Hepatocyte (in vitro differentiated cells): ENCODE measurements at regions not wholly inside any gene's neighbourhood (a gene's known extent, or its start where the extent isn't known, plus 50 kb on each side); places are given as distances from the start of the nearest gene placed in this dataset.

Experiments used
- DNase-seq: peaks from one replicate; pipeline ENCODE4 v3.0.0-alpha.2; 2016; ENCODE audit warnings: low spot score
- H2AFZ ChIP-seq: fragments of 200-600 bp; sonication (generic); 2 replicates; pipeline ENCODE4 v1.6.0; 2016; ENCODE audit warnings: antibody characterized with exemption, mild to moderate bottlenecking
- H3K27ac ChIP-seq: fragments of 200-600 bp; sonication (generic); 2 replicates; pipeline ENCODE4 v1.5.1; 2016; ENCODE audit warnings: mild to moderate bottlenecking
- H3K27me3 ChIP-seq: fragments of 200-600 bp; sonication (generic); 2 replicates; pipeline ENCODE4 v1.6.1; 2016
- H3K36me3 ChIP-seq: fragments of 200-600 bp; sonication (generic); replicated peaks from 2 replicates; pipeline ENCODE4 v1.5.1; 2016; ENCODE audit warnings: low read depth; ENCODE audit not compliant: insufficient read depth
- H3K4me1 ChIP-seq: fragments of 200-600 bp; sonication (generic); 2 replicates; pipeline ENCODE4 v1.5.1; 2016; ENCODE audit warnings: mild to moderate bottlenecking, moderate library complexity; ENCODE audit not compliant: insufficient read depth
- H3K4me2 ChIP-seq: fragments of 200-600 bp; sonication (generic); 2 replicates; pipeline ENCODE4 v1.6.0; 2016
- H3K4me3 ChIP-seq: fragments of 200-600 bp; sonication (generic); 2 replicates; pipeline ENCODE4 v1.5.1; 2016; ENCODE audit warnings: mild to moderate bottlenecking
- H3K79me2 ChIP-seq: fragments of 200-600 bp; sonication (generic); 2 replicates; pipeline ENCODE4 v1.6.0; 2017; ENCODE audit warnings: mild to moderate bottlenecking
- H3K9me2 ChIP-seq: fragments of 200-600 bp; sonication (generic); replicated peaks from 2 replicates; pipeline ENCODE4 v1.6.0; 2017; ENCODE audit warnings: mild to moderate bottlenecking; ENCODE audit not compliant: insufficient read depth
- H3K9me3 ChIP-seq: fragments of 200-600 bp; sonication (generic); 2 replicates; pipeline ENCODE4 v1.5.1; 2016; ENCODE audit warnings: low read depth, mild to moderate bottlenecking
- H4K20me1 ChIP-seq: fragments of 200-600 bp; sonication (generic); 2 replicates; pipeline ENCODE4 v1.6.0; 2016; ENCODE audit warnings: mild to moderate bottlenecking; ENCODE audit not compliant: insufficient read depth, poor library complexity, severe bottlenecking
- CTCF ChIP-seq: fragments of 200-600 bp; sonication (generic); IDR thresholded peaks from 2 replicates; pipeline ENCODE4 v1.5.1; 2016; ENCODE audit warnings: antibody characterized with exemption, mild to moderate bottlenecking; ENCODE audit not compliant: poor library complexity
- EZH2 ChIP-seq: fragments of 200-600 bp; sonication (generic); IDR thresholded peaks from 2 replicates; pipeline ENCODE4 v1.6.1; 2016; ENCODE audit warnings: antibody characterized with exemption, mild to moderate bottlenecking, borderline replicate concordance
- EZH2phosphoT487 ChIP-seq: fragments of 200-600 bp; sonication (generic); IDR thresholded peaks from one replicate; pipeline ENCODE4 v1.6.1; 2018; ENCODE audit warnings: antibody characterized with exemption, mild to moderate bottlenecking, low read depth, moderate library complexity; ENCODE audit not compliant: unreplicated experiment, severe bottlenecking
- WGBS: methylation state at CpG from one replicate; pipeline ENCODE4 v1.1.6; 2016; ENCODE audit warnings: low lambda C conversion rate; ENCODE audit errors: missing lambda C conversion rate; 5-methylcytosine and 5-hydroxymethylcytosine counted together

GRCh38 chr22:23519442-23520157, 60.5 kb downstream of the IGLL1 start:
- H2AFZ ChIP-seq: no peak overlapping the region

GRCh38 chr22:23518376-23519187, 61.5 kb downstream of the IGLL1 start:
- WGBS: 53% methylated on average over 24 of the region's 24 CpGs
- H2AFZ ChIP-seq: no peak overlapping the region
- H3K27ac ChIP-seq: peak overlapping the region; percentile 99
- no peaks in the 10 kb centered on the region for H3K9me3 ChIP-seq
- H3K4me3 ChIP-seq: no peak overlapping the region
- peaks cover 42% of the 10 kb centered on the region for H3K4me1 ChIP-seq
- no peaks in the 10 kb centered on the region for H4K20me1 ChIP-seq
- H3K27me3 ChIP-seq: no peaks in the 10 kb centered on the region
- H3K9me2 ChIP-seq: no peaks in the 10 kb centered on the region
- H3K4me2 ChIP-seq: no peak overlapping the region
- no peak for DNase-seq
- no peaks in the 10 kb centered on the region for H3K79me2 ChIP-seq
- no peak for TF ChIP-seq EZH2phosphoT487
- no peaks in the 10 kb centered on the region for H3K36me3 ChIP-seq

More at GRCh38 chr22:23519442-23520157, 60.5 kb downstream of the IGLL1 start:
- H3K36me3 ChIP-seq: no peaks in the 10 kb centered on the region
- H3K9me3 ChIP-seq: no peaks in the 10 kb centered on the region
- H3K9me2 ChIP-seq: no peaks in the 10 kb centered on the region
- H3K4me3 ChIP-seq: no peak overlapping the region
- H3K27ac ChIP-seq: peak overlapping the region; percentile 99
- TF ChIP-seq EZH2phosphoT487 (no peak), EZH2 (no peak), CTCF (no peak)
- peaks cover 50% of the 10 kb centered on the region for H3K4me1 ChIP-seq
- no peaks in the 10 kb centered on the region for H4K20me1 ChIP-seq
- H3K79me2 ChIP-seq: no peaks in the 10 kb centered on the region
- DNase-seq: no peak
- no peak overlapping the region for H3K4me2 ChIP-seq
- 91% methylated on average over 11 of the region's 11 CpGs for WGBS
- no peaks in the 10 kb centered on the region for H3K27me3 ChIP-seq

GRCh38 chr22:23517804-23518375, 62.2 kb downstream of the IGLL1 start:
- Histone ChIP-seq H3K79me2 (no peaks in the 10 kb centered on the region), H3K27ac (peak overlapping the region; percentile 99), H3K4me1 (peaks cover 35% of the 10 kb centered on the region), H3K4me2 (no peak overlapping the region), H3K9me2 (no peaks in the 10 kb centered on the region), H4K20me1 (no peaks in the 10 kb centered on the region), H3K27me3 (no peaks in the 10 kb centered on the region), H3K4me3 (no peak overlapping the region), H2AFZ (no peak overlapping the region), H3K36me3 (no peaks in the 10 kb centered on the region), H3K9me3 (no peaks in the 10 kb centered on the region)
- DNase-seq: no peak
- 98% methylated on average over 4 of the region's 4 CpGs for WGBS
- TF ChIP-seq EZH2phosphoT487 (no peak), CTCF (no peak), EZH2 (no peak)

GRCh38 chr22:23516304-23516703, 63.8 kb downstream of the IGLL1 start:
- 74% methylated on average over 9 of the region's 9 CpGs for WGBS
- Histone ChIP-seq H3K9me2 (no peaks in the 10 kb centered on the region), H4K20me1 (no peaks in the 10 kb centered on the region), H3K4me1 (peaks cover 23% of the 10 kb centered on the region), H3K27me3 (no peaks in the 10 kb centered on the region), H3K4me3 (no peak overlapping the region), H3K36me3 (no peaks in the 10 kb centered on the region), H3K27ac (no peak overlapping the region), H3K79me2 (no peaks in the 10 kb centered on the region), H3K9me3 (no peaks in the 10 kb centered on the region), H2AFZ (no peak overlapping the region), H3K4me2 (no peak overlapping the region)
- DNase-seq: no peak
- TF ChIP-seq CTCF (no peak), EZH2phosphoT487 (no peak), EZH2 (no peak)
